HG02870 (cell line): ENCODE measurements at regions not wholly inside any gene's neighbourhood (a gene's known extent, or its start where the extent isn't known, plus 50 kb on each side); places are given as distances from the start of the nearest gene placed in this dataset.

Source experiments
- ATAC-seq: cut with Tn5 transposase; IDR thresholded peaks from one replicate; pipeline ENCODE4 v1.9.1; 2021; ENCODE audit warnings: mild to moderate bottlenecking, moderate library complexity; ENCODE audit not compliant: unreplicated experiment

- ATAC-seq, result no peak
Measured at GRCh38 chr22:49040754-49041467, 786.8 kb downstream of the BRD1 start.

- no peak for ATAC-seq
Measured at GRCh38 chr22:49040111-49040510, 787.6 kb downstream of the BRD1 start.

GRCh38 chr22:49039625-49040024 lies 788.0 kb downstream of the BRD1 start:
- ATAC-seq, result no peak

GRCh38 chr22:49037701-49038245 lies 789.9 kb downstream of the BRD1 start:
- no peak for ATAC-seq

GRCh38 chr22:49036513-49036912 lies 791.2 kb downstream of the BRD1 start:
- no peak for ATAC-seq

- ATAC-seq, result no peak
Measured at GRCh38 chr22:49035818-49036457, 791.7 kb downstream of the BRD1 start.

GRCh38 chr22:49034836-49035817 lies 792.5 kb downstream of the BRD1 start:
- no peak for ATAC-seq

- no peak for ATAC-seq
Measured at GRCh38 chr22:49033616-49034015, 794.1 kb downstream of the BRD1 start.

- ATAC-seq, result no peak
Measured at GRCh38 chr22:49032821-49033220, 794.9 kb downstream of the BRD1 start.

GRCh38 chr22:49031746-49032330 lies 795.8 kb downstream of the BRD1 start:
- no peak for ATAC-seq

- no peak for ATAC-seq
Measured at GRCh38 chr22:49028111-49028510, 799.6 kb downstream of the BRD1 start.

GRCh38 chr22:49027368-49027670 lies 800.4 kb downstream of the BRD1 start:
- ATAC-seq, result no peak

GRCh38 chr22:49026494-49027367 lies 800.9 kb downstream of the BRD1 start:
- no peak for ATAC-seq

- no peak for ATAC-seq
Measured at GRCh38 chr22:49025791-49026493, 801.7 kb downstream of the BRD1 start.

- ATAC-seq, result no peak
Measured at GRCh38 chr22:49024775-49025440, 802.8 kb downstream of the BRD1 start.

GRCh38 chr22:49023879-49024774 lies 803.5 kb downstream of the BRD1 start:
- ATAC-seq, result no peak

GRCh38 chr22:49023161-49023878 lies 804.4 kb downstream of the BRD1 start:
- ATAC-seq, result no peak
